Ecto neural progenitor cell (in vitro differentiated cells): ENCODE measurements at regions not wholly inside any gene's neighbourhood (a gene's known extent, or its start where the extent isn't known, plus 50 kb on each side); places are given as distances from the start of the nearest gene placed in this dataset.

Source experiments
- DNase-seq: peaks from one replicate; pipeline ENCODE4 v3.0.0-alpha.2; 2018; ENCODE audit warnings: low spot score

DNA sequence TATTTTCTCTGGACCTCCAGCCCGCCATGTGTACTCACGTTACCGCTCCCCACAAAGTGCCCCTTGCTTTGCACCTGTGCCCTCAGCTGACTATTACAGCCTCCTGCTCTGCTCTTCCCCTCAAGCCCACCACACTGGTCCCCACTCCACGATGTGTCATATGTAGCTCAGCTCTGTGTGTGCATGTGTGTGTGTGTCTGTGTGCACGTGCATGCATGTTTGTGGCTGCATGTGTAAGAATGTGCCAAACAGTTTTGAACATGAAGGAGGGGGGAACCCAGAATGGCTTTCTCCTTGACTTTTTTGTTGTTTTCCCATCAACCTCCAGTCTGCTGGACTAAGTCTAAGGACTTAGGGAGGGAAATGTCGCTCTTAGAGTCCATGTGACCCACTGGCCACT, 54.8 kb upstream of the BTRC start:
- DNase-seq: no peak

DNA sequence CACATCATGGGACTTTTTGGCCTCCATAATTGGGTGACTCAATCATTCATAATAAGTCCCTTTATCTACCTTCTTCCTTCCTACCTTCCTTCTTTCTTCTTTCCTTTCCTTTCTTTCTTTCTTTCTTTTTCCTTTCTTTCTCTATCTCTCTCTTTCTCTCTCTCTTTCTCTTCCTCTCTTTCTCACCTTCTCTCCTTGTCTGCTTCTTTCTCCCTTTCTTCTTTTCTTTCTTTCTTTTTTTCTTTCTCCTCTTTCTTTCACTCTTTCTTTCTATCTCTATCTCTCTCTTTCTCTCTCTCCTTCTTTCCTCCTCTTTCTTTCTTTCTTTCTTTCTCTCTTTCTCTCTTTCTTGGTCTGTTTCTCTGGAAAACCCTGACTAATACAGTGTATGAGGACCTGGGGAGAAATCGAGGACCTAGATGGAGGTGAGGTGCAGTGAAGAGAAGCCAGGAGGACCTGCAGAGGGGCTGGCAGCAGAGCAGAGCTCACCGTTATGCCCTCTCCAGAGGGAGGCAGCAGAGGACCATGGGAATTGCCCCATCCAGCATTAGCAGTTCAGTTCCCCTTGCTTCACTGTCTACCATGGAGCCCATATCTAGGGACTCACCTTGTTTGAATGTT, 52.7 kb upstream of the BTRC start:
- DNase-seq: no peak

DNA sequence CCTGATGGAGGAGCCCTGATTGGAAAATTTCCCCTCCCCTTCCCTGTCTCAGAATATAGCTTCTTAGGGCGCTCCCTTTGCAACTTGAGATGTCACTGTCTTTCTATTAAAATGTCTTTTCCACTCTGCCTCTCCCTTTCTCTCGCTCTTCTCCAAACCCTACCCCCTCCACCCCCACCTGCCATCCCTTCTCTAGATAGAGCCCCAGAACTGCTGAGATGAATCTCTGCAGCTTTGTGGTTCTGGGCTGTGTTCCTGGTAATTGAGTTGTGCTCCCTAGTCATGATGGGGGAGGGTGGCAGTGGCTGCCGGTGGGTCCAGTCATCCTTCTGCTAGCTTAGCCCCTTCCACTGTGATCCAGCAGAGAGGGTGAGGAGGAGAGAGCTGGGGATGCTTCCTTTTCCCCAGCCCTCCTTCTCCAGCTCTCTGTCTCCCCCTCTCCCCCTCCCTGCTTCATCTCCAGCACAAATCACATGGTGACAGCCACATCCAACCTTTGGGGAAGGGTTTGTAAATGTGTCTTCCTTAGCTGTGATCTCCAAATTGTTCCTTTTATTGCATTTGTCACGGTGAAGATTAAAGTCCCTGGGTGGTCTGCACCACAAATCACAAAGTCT, 50.8 kb upstream of the BTRC start:
- no peak for DNase-seq
